OCI-LY3 (cell line): ENCODE measurements at regions not wholly inside any gene's neighbourhood (a gene's known extent, or its start where the extent isn't known, plus 50 kb on each side); places are given as distances from the start of the nearest gene placed in this dataset.

Source experiments
- H2AFZ ChIP-seq: fragments of 200-600, 300-600 bp; shearing (Covaris generic); 2 replicates; pipeline ENCODE4 v1.6.0; 2014; ENCODE audit warnings: antibody characterized with exemption, low read depth, low read length
- H3K27ac ChIP-seq: fragments of 200-600, 300-600 bp; sonication (generic); 2 replicates; pipeline ENCODE4 v1.5.1; 2014; ENCODE audit warnings: mild to moderate bottlenecking, low read length, moderate library complexity, mixed read lengths
- H3K27me3 ChIP-seq: fragments of 200-600, 300-600 bp; sonication (generic); 2 replicates; pipeline ENCODE4 v1.6.1; 2014; ENCODE audit warnings: low read depth, low read length, mixed read lengths
- H3K36me3 ChIP-seq: fragments of 200-600, 300-600 bp; sonication (generic); replicated peaks from 2 replicates; pipeline ENCODE3; 2014; ENCODE audit warnings: low read depth, low read length, mixed read lengths
- H3K4me1 ChIP-seq: fragments of 300-600, 200-600 bp; sonication (generic); 2 replicates; pipeline ENCODE4 v1.6.1; 2014; ENCODE audit warnings: low read length, mixed read lengths
- H3K4me2 ChIP-seq: fragments of 200-600, 300-600 bp; sonication (generic); 2 replicates; pipeline ENCODE4 v1.6.1; 2014; ENCODE audit warnings: low read length, mixed read lengths
- H3K4me3 ChIP-seq: fragments of 300-600, 200-600 bp; sonication (generic); 2 replicates; pipeline ENCODE4 v1.5.1; 2014; ENCODE audit warnings: antibody characterized with exemption, mild to moderate bottlenecking, low read length, moderate library complexity
- H3K79me2 ChIP-seq: fragments of 300-600, 200-600 bp; shearing (Covaris generic); 2 replicates; pipeline ENCODE4 v1.6.1; 2014; ENCODE audit warnings: mild to moderate bottlenecking, low read length, mixed read lengths
- H3K9ac ChIP-seq: fragments of 300-600, 200-600 bp; shearing (Covaris generic); 2 replicates; pipeline ENCODE4 v1.6.0; 2014; ENCODE audit warnings: mild to moderate bottlenecking, low read length, moderate library complexity
- H3K9me3 ChIP-seq: fragments of 200-600, 300-600 bp; shearing (Covaris generic); 2 replicates; pipeline ENCODE4 v1.6.1; 2014; ENCODE audit warnings: low read length, mixed read lengths; ENCODE audit not compliant: insufficient read depth
- H4K20me1 ChIP-seq: fragments of 200-600, 300-600 bp; sonication (generic); 2 replicates; pipeline ENCODE4 v1.6.1; 2016; ENCODE audit warnings: low read length, mixed read lengths; ENCODE audit not compliant: insufficient read depth
- CTCF ChIP-seq: fragments of 200-600, 300-600 bp; sonication (generic); IDR thresholded peaks from 2 replicates; pipeline ENCODE4 v1.5.1; 2014; ENCODE audit warnings: antibody characterized with exemption, low read length, low read depth
- EZH2phosphoT487 ChIP-seq: fragments of 200-600 bp; shearing (Covaris generic); IDR thresholded peaks from 2 replicates; pipeline ENCODE4 v1.6.1; 2018; ENCODE audit warnings: antibody characterized with exemption, mixed run types, low read depth

- H3K9me3 ChIP-seq: no peaks in the 10 kb centered on the region
- no peak overlapping the region for H2AFZ ChIP-seq
- H3K36me3 ChIP-seq: no peaks in the 10 kb centered on the region
- no peak overlapping the region for H3K4me2 ChIP-seq
- H3K9ac ChIP-seq: no peak overlapping the region
- H3K79me2 ChIP-seq: no peaks in the 10 kb centered on the region
- no peaks in the 10 kb centered on the region for H4K20me1 ChIP-seq
- no peak for TF ChIP-seq CTCF
- H3K27me3 ChIP-seq: no peaks in the 10 kb centered on the region
- no peak overlapping the region for H3K4me3 ChIP-seq
- H3K27ac ChIP-seq: no peak overlapping the region
- no peaks in the 10 kb centered on the region for H3K4me1 ChIP-seq
Measured at GRCh38 chr9:80720579-80720978, 968.8 kb downstream of the TLE1 start.

GRCh38 chr9:80707120-80707519, 982.2 kb downstream of the TLE1 start:
- H3K27me3 ChIP-seq: no peaks in the 10 kb centered on the region
- no peak overlapping the region for H2AFZ ChIP-seq
- H3K4me1 ChIP-seq: no peaks in the 10 kb centered on the region
- no peak overlapping the region for H3K4me3 ChIP-seq
- no peak for TF ChIP-seq EZH2phosphoT487
- TF ChIP-seq CTCF: no peak
- no peak overlapping the region for H3K4me2 ChIP-seq
- H3K9me3 ChIP-seq: no peaks in the 10 kb centered on the region
- H4K20me1 ChIP-seq: no peaks in the 10 kb centered on the region
- no peaks in the 10 kb centered on the region for H3K79me2 ChIP-seq
- no peak overlapping the region for H3K9ac ChIP-seq
- H3K27ac ChIP-seq: no peak overlapping the region
- no peaks in the 10 kb centered on the region for H3K36me3 ChIP-seq

GRCh38 chr9:80701061-80701460, 988.3 kb downstream of the TLE1 start:
- Histone ChIP-seq H3K9ac (no peak overlapping the region), H4K20me1 (no peaks in the 10 kb centered on the region), H2AFZ (no peak overlapping the region), H3K36me3 (no peaks in the 10 kb centered on the region), H3K4me2 (no peak overlapping the region), H3K79me2 (no peaks in the 10 kb centered on the region), H3K9me3 (no peaks in the 10 kb centered on the region), H3K27me3 (no peaks in the 10 kb centered on the region), H3K27ac (no peak overlapping the region), H3K4me3 (no peak overlapping the region), H3K4me1 (no peaks in the 10 kb centered on the region)
- TF ChIP-seq CTCF (no peak), EZH2phosphoT487 (no peak)

GRCh38 chr9:80699511-80699998, 989.8 kb downstream of the TLE1 start:
- no peak overlapping the region for H3K4me2 ChIP-seq
- no peaks in the 10 kb centered on the region for H3K9me3 ChIP-seq
- H4K20me1 ChIP-seq: no peaks in the 10 kb centered on the region
- TF ChIP-seq CTCF (no peak), EZH2phosphoT487 (no peak)
- no peaks in the 10 kb centered on the region for H3K36me3 ChIP-seq
- H3K4me1 ChIP-seq: no peaks in the 10 kb centered on the region
- H3K27me3 ChIP-seq: no peaks in the 10 kb centered on the region
- no peaks in the 10 kb centered on the region for H3K79me2 ChIP-seq
- H2AFZ ChIP-seq: no peak overlapping the region
- no peak overlapping the region for H3K9ac ChIP-seq
- no peak overlapping the region for H3K4me3 ChIP-seq
- H3K27ac ChIP-seq: no peak overlapping the region
